ENCODE measurements at regions not wholly inside any gene's neighbourhood (a gene's known extent, or its start where the extent isn't known, plus 50 kb on each side); places are given as distances from the start of the nearest gene placed in this dataset.

GRCh38 chr9:87116492-87116891 lies 169.2 kb upstream of the GAS1 start:
- Histone ChIP-seq H3K14ac (ENCODE audit: insufficient read length) (no peak overlapping the region), H3K4me2 (ENCODE audit: insufficient read depth in 1 of 2, low read depth in 2 of 2, low read length in 2 of 2) (no peak overlapping the region), H2BK15ac (ENCODE audit: low read length) (no peak overlapping the region), H2BK120ac (replicated peaks; ENCODE audit: low read depth, low read length) (no peak overlapping the region), H3K23me2 (ENCODE audit: low read depth, low read length) (no peaks in the 10 kb centered on the region), H4K5ac (ENCODE audit: insufficient read length, low read depth, low read length) (no peak overlapping the region), H4K8ac (ENCODE audit: extremely low read depth, insufficient read depth, low read length) (no peak overlapping the region), H3K79me1 (ENCODE audit: low read depth, low read length) (no peaks in the 10 kb centered on the region), H3K79me2 (ENCODE audit: control insufficient read depth in 1 of 2, insufficient read depth in 2 of 2, low read length in 2 of 2) (no peaks in the 10 kb centered on the region), H2AFZ (ENCODE audit: low read length) (0 out of 2 replicates have a peak overlapping the region, but pooled peaks have one; percentile 3), H2AK5ac (ENCODE audit: low read depth, low read length) (no peak overlapping the region), H4K20me1 (replicated peaks in 1 of 2; ENCODE audit: control insufficient read depth in 1 of 2, insufficient read depth in 2 of 2, low read length in 2 of 2) (no peaks in the 10 kb centered on the region), H2BK20ac (ENCODE audit: low read length) (no peak overlapping the region), H2BK5ac (ENCODE audit: low read depth, low read length) (no peak overlapping the region), H3K56ac (replicated peaks; ENCODE audit: insufficient read length, low read depth, low read length) (no peak overlapping the region), H3K9ac (replicated peaks in 1 of 4; ENCODE audit: extremely low read depth in 1 of 4, low read depth in 3 of 4, low read length in 3 of 4) (no peak overlapping the region), H3K18ac (ENCODE audit: extremely low read depth, low read length) (no peak overlapping the region), H3K4me3 (ENCODE audit: extremely low read depth in 1 of 4, insufficient read depth in 2 of 4, low read depth in 3 of 4, low read length in 4 of 4) (no peak overlapping the region), H2BK12ac (ENCODE audit: low read depth, low read length) (no peak overlapping the region), H3K9me3 (ENCODE audit: insufficient read depth in 2 of 2, low read depth in 1 of 2, low read length in 1 of 2) (no peaks in the 10 kb centered on the region; a peak in 1 of 4 replicates), H3K27ac (ENCODE audit: low read depth, low read length) (no peak overlapping the region), H4K91ac (replicated peaks; ENCODE audit: insufficient read length, low read length) (no peak overlapping the region), H3K4me1 (replicated peaks in 1 of 4; ENCODE audit: control insufficient read depth in 3 of 4, insufficient read depth in 4 of 4, low read length in 3 of 4) (no peaks in the 10 kb centered on the region), H3K4ac (replicated peaks; ENCODE audit: insufficient read length, low read depth, low read length) (no peak overlapping the region), H3K36me3 (ENCODE audit: control insufficient read depth in 2 of 4, insufficient read depth in 4 of 4, low read length in 3 of 4) (no peaks in the 10 kb centered on the region), H3K23ac (ENCODE audit: insufficient read length) (no peak overlapping the region), H3K27me3 (replicated peaks in 1 of 4; ENCODE audit: control insufficient read depth in 3 of 4, extremely low read depth in 1 of 4, insufficient read depth in 3 of 4, low read length in 3 of 4) (no peaks in the 10 kb centered on the region)
- WGBS, 2 experiments (ENCODE audit: extremely low coverage in 1 of 2, insufficient coverage in 1 of 2, insufficient read length in 1 of 2, insufficient replicate concordance in 2 of 2, low coverage in 1 of 2, low lambda C conversion rate in 2 of 2, missing lambda C conversion rate in 1 of 2): 72% methylated on average over 3 of the region's 3 CpGs; no CpG with 5 or more reads in 1 of the 2 experiments
- ChIA-PET CTCF (ENCODE audit: partially characterized antibody) (interaction anchor here (0.8 to 1.3 kb wide), 2 partner anchors 9 to 30 kb away, joined by 3 to 6 read pairs; no protein-coding TSS in a partner anchor), POLR2A (ENCODE audit: partially characterized antibody) (no interaction called here)
- no peak for FAIRE-seq
- DNase-seq (ENCODE audit: low read depth in 1 of 2, low spot score in 2 of 2): no peak
- TF ChIP-seq NANOG (IDR thresholded peaks at IDR 0.05; ENCODE audit: insufficient read depth, low read depth, low read length, poor library complexity, severe bottlenecking): no peak
- TF ChIP-seq RAD21 (IDR thresholded peaks at IDR 0.05 in 1 of 2, conservative IDR thresholded peaks at IDR 0.05 in 1 of 2; ENCODE audit: low read depth in 2 of 2, low read length in 2 of 2): 0 out of 4 replicates have a peak, but pooled peaks of 1 of the 2 experiments have one; percentile 5
